Sigmoid colon (tissue), 4 donors: ENCODE measurements at regions not wholly inside any gene's neighbourhood (a gene's known extent, or its start where the extent isn't known, plus 50 kb on each side); places are given as distances from the start of the nearest gene placed in this dataset.
A peak's percentile ranks its signal among the peaks of the same experiment; 100 is the strongest.

ENCODE experiments used
- EP300 ChIP-seq, 4 donors: sonication (generic); formaldehyde crosslinking; IDR thresholded peaks; one replicate each; pipeline ENCODE4 v1.6.1; 2017; ENCODE audit warnings: antibody characterized with exemption in 4 of 4
- POLR2A ChIP-seq, 2 donors: fragments of 450-650 bp; IDR thresholded peaks; one replicate each; pipeline ENCODE4 v1.6.1; 2016; ENCODE audit warnings: antibody characterized with exemption in 2 of 2, mild to moderate bottlenecking in 2 of 2, moderate library complexity in 2 of 2
- POLR2AphosphoS5 ChIP-seq, 4 donors: sonication (generic); formaldehyde crosslinking; IDR thresholded peaks; one replicate each; pipeline ENCODE4 v1.6.1; 2017; ENCODE audit warnings: antibody characterized with exemption in 4 of 4
- TF ChIP-seq, protein P1 (sequence below), 4 experiments: fragments of 450-650 bp in 3 of 4; fragments of 200-600 bp in 1 of 4; IDR thresholded peaks; one replicate each; pipeline ENCODE4 v1.5.1; 2016 to 2019; ENCODE audit warnings: antibody characterized with exemption in 4 of 4, mild to moderate bottlenecking in 3 of 4, moderate library complexity in 2 of 4

DNA sequence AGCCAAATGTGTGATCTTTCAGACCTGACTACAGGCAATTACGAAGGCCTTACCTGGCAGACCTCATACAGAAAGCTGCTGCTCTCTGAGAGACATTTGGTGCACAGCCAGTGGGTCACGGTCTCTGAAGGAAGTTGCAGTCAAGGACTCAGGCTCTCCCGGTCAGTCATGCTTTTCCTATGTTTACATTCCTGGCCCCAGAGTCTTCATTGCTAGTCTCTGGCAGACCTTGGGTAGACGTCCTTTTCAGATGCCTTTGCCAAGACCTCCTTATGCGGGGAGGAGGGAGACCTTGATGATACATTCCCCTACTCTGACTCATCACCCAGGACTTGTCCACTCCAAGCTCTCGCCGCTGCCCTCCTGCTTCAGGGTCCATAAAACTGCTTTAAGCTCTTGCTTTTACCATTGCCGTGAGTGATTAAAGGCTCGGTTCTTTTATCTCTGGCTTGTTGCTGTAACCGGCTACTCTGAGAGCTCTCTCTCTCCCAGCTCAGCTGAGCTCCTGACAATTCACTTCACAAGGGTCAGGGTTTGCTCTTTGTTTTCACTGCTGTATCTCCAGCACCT, 62.0 kb upstream of the SLC35F5 start:
- TF ChIP-seq, protein P1, sequence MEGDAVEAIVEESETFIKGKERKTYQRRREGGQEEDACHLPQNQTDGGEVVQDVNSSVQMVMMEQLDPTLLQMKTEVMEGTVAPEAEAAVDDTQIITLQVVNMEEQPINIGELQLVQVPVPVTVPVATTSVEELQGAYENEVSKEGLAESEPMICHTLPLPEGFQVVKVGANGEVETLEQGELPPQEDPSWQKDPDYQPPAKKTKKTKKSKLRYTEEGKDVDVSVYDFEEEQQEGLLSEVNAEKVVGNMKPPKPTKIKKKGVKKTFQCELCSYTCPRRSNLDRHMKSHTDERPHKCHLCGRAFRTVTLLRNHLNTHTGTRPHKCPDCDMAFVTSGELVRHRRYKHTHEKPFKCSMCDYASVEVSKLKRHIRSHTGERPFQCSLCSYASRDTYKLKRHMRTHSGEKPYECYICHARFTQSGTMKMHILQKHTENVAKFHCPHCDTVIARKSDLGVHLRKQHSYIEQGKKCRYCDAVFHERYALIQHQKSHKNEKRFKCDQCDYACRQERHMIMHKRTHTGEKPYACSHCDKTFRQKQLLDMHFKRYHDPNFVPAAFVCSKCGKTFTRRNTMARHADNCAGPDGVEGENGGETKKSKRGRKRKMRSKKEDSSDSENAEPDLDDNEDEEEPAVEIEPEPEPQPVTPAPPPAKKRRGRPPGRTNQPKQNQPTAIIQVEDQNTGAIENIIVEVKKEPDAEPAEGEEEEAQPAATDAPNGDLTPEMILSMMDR (IDR thresholded peaks at IDR 0.05), result no peak
- peak in 1 of 4 donors; percentile 38 for TF ChIP-seq EP300 (IDR thresholded peaks at IDR 0.05)
- TF ChIP-seq POLR2A (IDR thresholded peaks at IDR 0.05), result no peak
- TF ChIP-seq POLR2AphosphoS5 (IDR thresholded peaks at IDR 0.05), result peak; percentile 11 to 77 (median 72)
